OCI-LY7 (cell line): ENCODE measurements at regions not wholly inside any gene's neighbourhood (a gene's known extent, or its start where the extent isn't known, plus 50 kb on each side); places are given as distances from the start of the nearest gene placed in this dataset.

Experiments
- BruUV-seq: library from RNA; stranded (reverse); fragments of 400-500 nt; replicated peaks from 2 replicates; lab custom pipeline; 2021; lab: Mats Ljungman, UMichigan
- CTCF ChIA-PET: fragments of 300-600 bp; sonication (Branson Sonifier 250); formaldehyde crosslinking; loops from one replicate; lab custom pipeline; 2022; ENCODE audit warnings: antibody characterized with exemption; ENCODE audit not compliant: unreplicated experiment; lab: Charles Lee
- POLR2A ChIA-PET: fragments of 300-600 bp; sonication (Branson Sonifier 250); formaldehyde crosslinking; loops from one replicate; lab custom pipeline; 2022; ENCODE audit warnings: antibody characterized with exemption; lab: Charles Lee
- DNase-seq: peaks from one replicate; pipeline ENCODE4 v3.0.0-alpha.2; 2015; ENCODE audit warnings: low spot score
- H2AFZ ChIP-seq: fragments of 200-600 bp; sonication (generic), shearing (Covaris generic); 2 replicates; pipeline ENCODE4 v1.6.1; 2014; ENCODE audit warnings: mild to moderate bottlenecking, antibody characterized with exemption, low read length, moderate library complexity
- H3K27ac ChIP-seq: fragments of 200-600 bp; sonication (generic); 2 replicates; pipeline ENCODE4 v1.5.1; 2014; ENCODE audit warnings: mixed run types, low read depth, mild to moderate bottlenecking, moderate library complexity, low read length, inconsistent platforms; ENCODE audit not compliant: poor library complexity, severe bottlenecking
- H3K36me3 ChIP-seq: fragments of 200-600 bp; sonication (generic); 2 replicates; pipeline ENCODE4 v1.6.1; 2014; ENCODE audit warnings: mild to moderate bottlenecking, antibody characterized with exemption, low read length, moderate library complexity, mixed read lengths; ENCODE audit not compliant: insufficient read depth
- H3K4me1 ChIP-seq: fragments of 200-600 bp; sonication (generic); 2 replicates; pipeline ENCODE4 v1.5.1; 2014; ENCODE audit warnings: mild to moderate bottlenecking, low read length; ENCODE audit not compliant: insufficient read depth, poor library complexity, severe bottlenecking
- H3K4me2 ChIP-seq: fragments of 200-600 bp; sonication (generic); 2 replicates; pipeline ENCODE4 v1.6.1; 2014; ENCODE audit warnings: mild to moderate bottlenecking, low read length
- H3K4me3 ChIP-seq: fragments of 200-600 bp; sonication (generic); 2 replicates; pipeline ENCODE4 v1.5.1; 2014; ENCODE audit warnings: mild to moderate bottlenecking, low read depth, low read length; ENCODE audit not compliant: poor library complexity, severe bottlenecking
- H3K79me2 ChIP-seq: fragments of 200-600 bp; sonication (generic); 2 replicates; pipeline ENCODE4 v1.6.1; 2016; ENCODE audit warnings: low read depth, mild to moderate bottlenecking, low read length, moderate library complexity, mixed read lengths; ENCODE audit not compliant: insufficient read depth
- H3K9me2 ChIP-seq: fragments of 200-600 bp; sonication (generic); 2 replicates; pipeline ENCODE4 v1.6.1; 2016; ENCODE audit warnings: mild to moderate bottlenecking, low read length, mixed read lengths; ENCODE audit not compliant: insufficient read depth
- H3K9me3 ChIP-seq: fragments of 200-600 bp; sonication (generic); 2 replicates; pipeline ENCODE4 v1.6.1; 2014; ENCODE audit warnings: mild to moderate bottlenecking, mixed run types, low read length, mixed read lengths
- H4K20me1 ChIP-seq: fragments of 200-600 bp; sonication (generic); 2 replicates; pipeline ENCODE4 v1.6.1; 2014; ENCODE audit warnings: mild to moderate bottlenecking, antibody characterized with exemption, low read length, moderate library complexity, mixed read lengths; ENCODE audit not compliant: insufficient read depth
- CTCF ChIP-seq: fragments of 200-600 bp; sonication (generic); conservative IDR thresholded peaks from 2 replicates; pipeline ENCODE4 v1.5.1; 2014; ENCODE audit warnings: mild to moderate bottlenecking, antibody characterized with exemption, low read length, moderate library complexity, mixed read lengths
- EZH2phosphoT487 ChIP-seq: fragments of 200-600 bp; sonication (generic); IDR thresholded peaks from 2 replicates; pipeline ENCODE4 v1.6.1; 2018; ENCODE audit warnings: low read depth, borderline replicate concordance, mild to moderate bottlenecking, mixed run types, antibody characterized with exemption, low read length, moderate library complexity, mixed read lengths
- intact Hi-C: fragments of 100-400 bp; cut with micrococcal nuclease; formaldehyde crosslinking; loops from one replicate; pipeline ENCODE4 v1.10.0; 2022; ENCODE audit not compliant: unreplicated experiment

- no peaks in the 10 kb centered on the region for H3K36me3 ChIP-seq
- POLR2A ChIA-PET: no interaction called here
- no peak overlapping the region for H3K4me3 ChIP-seq
- H3K9me2 ChIP-seq: no peaks in the 10 kb centered on the region
- no peak for DNase-seq
- TF ChIP-seq CTCF (no peak), EZH2phosphoT487 (no peak)
- no peak overlapping the region for H3K27ac ChIP-seq
- CTCF ChIA-PET: no interaction called here
- no peak overlapping the region for H2AFZ ChIP-seq
- H3K79me2 ChIP-seq: no peaks in the 10 kb centered on the region
- BruUV-seq: no TSS peak
- no peaks in the 10 kb centered on the region for H3K9me3 ChIP-seq
- intact Hi-C loops: no loop called here
- no peak overlapping the region for H3K4me2 ChIP-seq
- no peaks in the 10 kb centered on the region for H3K4me1 ChIP-seq
- H4K20me1 ChIP-seq: no peaks in the 10 kb centered on the region
Measured at GRCh38 chr11:116614306-116615210, 158.2 kb downstream of the BUD13 start.

- CTCF ChIA-PET: no interaction called here
- POLR2A ChIA-PET: no interaction called here
- TF ChIP-seq EZH2phosphoT487 (no peak), CTCF (no peak)
- no TSS peak for BruUV-seq
- no peak overlapping the region for H3K4me2 ChIP-seq
- DNase-seq: no peak
- H3K27ac ChIP-seq: no peak overlapping the region
- intact Hi-C loops: no loop called here
- no peak overlapping the region for H3K4me3 ChIP-seq
- no peaks in the 10 kb centered on the region for H3K4me1 ChIP-seq
- no peaks in the 10 kb centered on the region for H3K9me3 ChIP-seq
- H3K36me3 ChIP-seq: no peaks in the 10 kb centered on the region
- no peak overlapping the region for H2AFZ ChIP-seq
- no peaks in the 10 kb centered on the region for H3K79me2 ChIP-seq
- no peaks in the 10 kb centered on the region for H4K20me1 ChIP-seq
- no peaks in the 10 kb centered on the region for H3K9me2 ChIP-seq
Measured at GRCh38 chr11:116613206-116613875, 159.4 kb downstream of the BUD13 start.
